Fibroblast of villous mesenchyme (primary cell): ENCODE measurements at regions not wholly inside any gene's neighbourhood (a gene's known extent, or its start where the extent isn't known, plus 50 kb on each side); places are given as distances from the start of the nearest gene placed in this dataset.

Source experiments
- DNase-seq: peaks from one replicate; pipeline ENCODE4 v3.0.0-alpha.2; 2010; ENCODE audit warnings: low read depth
- H3K4me3 ChIP-seq: 2 replicates; pipeline ENCODE4 v1.5.1; 2011; ENCODE audit warnings: low read depth, mild to moderate bottlenecking, low read length
- TF ChIP-seq, protein P1 (sequence below): IDR thresholded peaks from 2 replicates; pipeline ENCODE4 v1.5.1; 2012; ENCODE audit warnings: low read depth, mild to moderate bottlenecking, low read length; ENCODE audit not compliant: insufficient read depth

DNA sequence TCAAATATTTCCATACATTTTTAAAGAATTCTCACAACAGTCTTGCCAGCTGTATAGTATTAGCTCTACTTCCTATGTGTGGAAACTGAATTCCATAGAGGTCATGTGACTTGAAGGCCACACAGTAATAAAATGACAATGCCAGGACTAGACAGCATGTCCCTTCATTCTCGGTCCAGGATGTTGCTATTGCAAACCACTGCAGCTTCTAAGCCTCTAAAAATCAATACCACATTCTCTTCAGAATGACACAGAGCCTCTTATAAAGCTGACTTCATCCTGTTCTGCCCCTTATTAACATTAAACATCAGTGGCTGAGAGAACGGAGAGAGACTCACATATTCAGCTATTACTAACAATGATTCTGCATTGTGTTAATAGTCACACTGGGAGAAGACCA is 240.3 kb upstream of the PEX5L start:
- no peak for DNase-seq
- TF ChIP-seq, protein P1, sequence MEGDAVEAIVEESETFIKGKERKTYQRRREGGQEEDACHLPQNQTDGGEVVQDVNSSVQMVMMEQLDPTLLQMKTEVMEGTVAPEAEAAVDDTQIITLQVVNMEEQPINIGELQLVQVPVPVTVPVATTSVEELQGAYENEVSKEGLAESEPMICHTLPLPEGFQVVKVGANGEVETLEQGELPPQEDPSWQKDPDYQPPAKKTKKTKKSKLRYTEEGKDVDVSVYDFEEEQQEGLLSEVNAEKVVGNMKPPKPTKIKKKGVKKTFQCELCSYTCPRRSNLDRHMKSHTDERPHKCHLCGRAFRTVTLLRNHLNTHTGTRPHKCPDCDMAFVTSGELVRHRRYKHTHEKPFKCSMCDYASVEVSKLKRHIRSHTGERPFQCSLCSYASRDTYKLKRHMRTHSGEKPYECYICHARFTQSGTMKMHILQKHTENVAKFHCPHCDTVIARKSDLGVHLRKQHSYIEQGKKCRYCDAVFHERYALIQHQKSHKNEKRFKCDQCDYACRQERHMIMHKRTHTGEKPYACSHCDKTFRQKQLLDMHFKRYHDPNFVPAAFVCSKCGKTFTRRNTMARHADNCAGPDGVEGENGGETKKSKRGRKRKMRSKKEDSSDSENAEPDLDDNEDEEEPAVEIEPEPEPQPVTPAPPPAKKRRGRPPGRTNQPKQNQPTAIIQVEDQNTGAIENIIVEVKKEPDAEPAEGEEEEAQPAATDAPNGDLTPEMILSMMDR, result no peak
- no peak overlapping the region for H3K4me3 ChIP-seq

GRCh38 chr3:180278583-180279188 is 241.9 kb upstream of the PEX5L start:
- no peak for DNase-seq
- TF ChIP-seq, protein P1, result no peak
- H3K4me3 ChIP-seq, result no peak overlapping the region

DNA sequence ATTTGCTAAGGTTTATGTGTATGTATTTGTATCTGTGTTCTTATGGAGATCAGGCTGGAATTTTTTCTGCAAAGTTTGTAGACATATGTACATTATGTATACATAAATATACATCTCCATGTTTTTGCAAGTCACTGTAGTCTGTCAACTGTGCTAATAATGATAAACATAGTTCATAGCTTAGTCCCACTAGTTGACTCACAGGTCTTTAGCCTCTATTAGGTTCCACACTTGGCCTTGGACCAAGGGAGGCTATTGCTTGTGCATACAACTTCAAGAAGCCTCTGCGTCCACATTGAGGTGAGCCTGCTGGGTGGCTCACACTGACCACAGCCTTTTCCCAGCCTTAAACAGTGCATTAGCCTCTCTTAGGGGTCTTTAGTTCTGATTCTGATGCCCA is 243.8 kb upstream of the PEX5L start:
- no peak for DNase-seq

DNA sequence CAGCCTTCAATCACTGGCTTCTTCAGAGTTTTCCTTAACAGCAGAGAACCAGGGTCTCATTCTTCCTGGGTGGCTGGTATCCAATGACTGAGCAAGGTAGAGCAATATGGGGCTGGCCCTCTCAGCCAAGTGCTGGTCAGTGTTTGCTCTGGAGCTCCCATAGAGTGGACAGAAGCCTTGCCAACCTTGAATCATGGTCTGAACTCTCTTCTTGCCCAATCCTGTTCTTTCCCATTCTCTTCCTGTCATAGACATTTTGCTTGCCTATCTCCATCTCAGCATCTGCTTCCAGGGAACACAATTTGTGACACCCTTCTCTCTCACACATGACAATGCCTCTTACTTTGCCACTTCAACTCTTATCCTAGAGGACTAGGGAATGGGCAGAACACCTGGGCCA is 245.6 kb upstream of the PEX5L start:
- no peak for DNase-seq
- TF ChIP-seq, protein P1, result no peak
- H3K4me3 ChIP-seq, result no peak overlapping the region

More for the DNA sequence above, 243.8 kb upstream of the PEX5L start:
- TF ChIP-seq, protein P1, result no peak
- no peak overlapping the region for H3K4me3 ChIP-seq

DNA sequence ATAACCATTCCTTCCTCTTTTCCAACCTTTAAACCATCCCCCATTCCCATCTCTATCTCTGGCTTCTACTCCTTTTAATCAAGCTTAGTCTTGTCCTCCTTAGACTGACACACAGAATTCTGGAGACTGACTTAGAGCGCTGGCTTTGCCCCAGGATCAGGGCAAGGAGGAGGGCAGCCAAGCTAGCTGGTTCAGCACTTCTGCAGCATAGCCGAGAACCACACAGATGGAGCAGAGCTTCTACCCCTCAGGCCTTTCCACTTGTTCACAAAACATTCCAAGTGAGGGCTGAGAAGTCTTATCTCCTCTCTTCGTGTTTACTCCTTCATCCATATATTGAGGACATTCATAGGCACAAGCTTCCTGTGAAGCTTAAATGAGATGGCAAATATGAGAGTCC is 246.5 kb upstream of the PEX5L start:
- TF ChIP-seq, protein P1, result no peak
- no peak overlapping the region for H3K4me3 ChIP-seq
- no peak for DNase-seq

GRCh38 chr3:180284331-180285110 is 247.8 kb upstream of the PEX5L start:
- DNase-seq, result no peak
- no peak overlapping the region for H3K4me3 ChIP-seq
- TF ChIP-seq, protein P1, result no peak

DNA sequence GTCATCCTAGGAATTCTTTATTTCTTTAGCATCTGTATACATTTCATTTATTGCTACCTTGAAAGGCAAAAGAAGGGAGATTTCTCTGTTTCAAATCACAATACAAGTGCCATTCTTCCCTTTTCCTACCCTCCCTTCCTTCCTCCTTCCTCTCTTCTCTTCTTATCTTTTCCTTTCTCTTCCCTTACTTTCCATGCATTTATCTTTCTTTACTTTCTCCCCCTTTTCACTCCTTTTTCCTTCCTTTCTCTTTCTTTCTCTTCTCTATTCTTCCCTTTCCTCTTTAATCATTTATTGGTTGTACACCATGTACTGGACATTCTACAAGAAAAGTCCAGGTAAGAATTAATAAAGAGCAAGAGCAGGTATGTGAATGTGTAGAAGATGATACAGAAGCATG is 251.0 kb upstream of the PEX5L start:
- no peak overlapping the region for H3K4me3 ChIP-seq
- DNase-seq, result no peak
- TF ChIP-seq, protein P1, result no peak
